ENCODE measurements at regions not wholly inside any gene's neighbourhood (a gene's known extent, or its start where the extent isn't known, plus 50 kb on each side); places are given as distances from the start of the nearest gene placed in this dataset.

- no peak for TF ChIP-seq TEAD4 (IDR thresholded peaks at IDR 0.05; ENCODE audit: borderline replicate concordance, insufficient read depth)
- TF ChIP-seq REST (IDR thresholded peaks at IDR 0.05; ENCODE audit: low read depth, low read length): no peak
- no peak for TF ChIP-seq ZBTB33 (IDR thresholded peaks at IDR 0.05; ENCODE audit: borderline replicate concordance, low read depth)
- TF ChIP-seq GATA2 (CRISPR knock-in tag; IDR thresholded peaks at IDR 0.05): no peak
- no peak for TF ChIP-seq USF1 (IDR thresholded peaks at IDR 0.05; ENCODE audit: borderline replicate concordance, low read depth)
- TF ChIP-seq POLR2AphosphoS5 (IDR thresholded peaks at IDR 0.05; ENCODE audit: low read depth, low read length): no peak
- TF ChIP-seq RXRA (IDR thresholded peaks at IDR 0.05; ENCODE audit: borderline replicate concordance, low read depth): no peak
- TF ChIP-seq ELF1 (IDR thresholded peaks at IDR 0.05): no peak
- TF ChIP-seq FOXM1 (IDR thresholded peaks at IDR 0.05; ENCODE audit: low read depth): no peak
- TF ChIP-seq RCOR1 (IDR thresholded peaks at IDR 0.05; ENCODE audit: low read length): no peak
- no peak for TF ChIP-seq NFIC (IDR thresholded peaks at IDR 0.05; ENCODE audit: borderline replicate concordance)
- TF ChIP-seq RAD21 (IDR thresholded peaks at IDR 0.05; ENCODE audit: low read length): no peak
- no peak for TF ChIP-seq CTCF (IDR thresholded peaks at IDR 0.05)
- no peak for TF ChIP-seq EP300 (IDR thresholded peaks at IDR 0.05; ENCODE audit: borderline replicate concordance in 1 of 2, low read depth in 1 of 2, low read length in 1 of 2)
- no peak for TF ChIP-seq IRF3 (IDR thresholded peaks at IDR 0.05; ENCODE audit: low read depth, low read length)
- TF ChIP-seq MEF2A (IDR thresholded peaks at IDR 0.05; ENCODE audit: borderline replicate concordance, low read depth): no peak
- no peak for TF ChIP-seq MXI1 (IDR thresholded peaks at IDR 0.05; ENCODE audit: low read depth, low read length)
- no peak for TF ChIP-seq YY1 (IDR thresholded peaks at IDR 0.05; ENCODE audit: low read depth)
- TF ChIP-seq TAF1 (IDR thresholded peaks at IDR 0.05; ENCODE audit: borderline replicate concordance, low read depth, low read length): no peak
- no peaks in the 10 kb centered on the region for H3K36me3 ChIP-seq (replicated peaks in 1 of 2; ENCODE audit: control insufficient read depth in 1 of 2, insufficient read depth in 2 of 2, low read length in 1 of 2)
- H3K4me1 ChIP-seq (ENCODE audit: control insufficient read depth in 1 of 2, insufficient read depth in 2 of 2, low read depth in 1 of 2, low read length in 1 of 2): no peaks in the 10 kb centered on the region
- no peak for DNase-seq
- no peak overlapping the region for H2AFZ ChIP-seq (ENCODE audit: low read depth)
- 86% methylated on average over 6 of the region's 6 CpGs for WGBS (ENCODE audit: low lambda C conversion rate)
- H3K9ac ChIP-seq: no peak overlapping the region
- H4K20me1 ChIP-seq (ENCODE audit: insufficient read depth): no peaks in the 10 kb centered on the region
- no peak overlapping the region for H3K27ac ChIP-seq (ENCODE audit: low read depth in 2 of 2, low read length in 1 of 2)
- POLR2A ChIA-PET: no interaction called here
- H3K4me2 ChIP-seq: no peak overlapping the region
- no peak overlapping the region for H3K4me3 ChIP-seq (ENCODE audit: low read depth in 2 of 2, low read length in 1 of 2)
- CTCF ChIA-PET: interaction anchor here (1.3 kb wide), 1 partner anchor 11 kb away, joined by 3 read pairs; no protein-coding TSS in a partner anchor
- H3K9me2 ChIP-seq: no peaks in the 10 kb centered on the region
- H3K9me3 ChIP-seq: no peaks in the 10 kb centered on the region
- no peaks in the 10 kb centered on the region for H3K27me3 ChIP-seq (ENCODE audit: insufficient read depth)
- no peaks in the 10 kb centered on the region for H3K79me2 ChIP-seq (ENCODE audit: insufficient read depth)
- H3F3A ChIP-seq (replicated peaks; ENCODE audit: insufficient read depth): no peaks in the 10 kb centered on the region
These were observed 199.2 kb upstream of the EEA1 start for GRCh38 chr12:93128332-93128707.

Measured in SK-N-SH (cell line).